Superior temporal gyrus (tissue), 1 donor: ENCODE measurements at regions not wholly inside any gene's neighbourhood (a gene's known extent, or its start where the extent isn't known, plus 50 kb on each side); places are given as distances from the start of the nearest gene placed in this dataset.
"Not testable (repeated sequence)": the region's sequence is repeated elsewhere in the genome, so short reads cannot be mapped to it uniquely, and the experiment has no call there.

ENCODE experiments used
- DNase-seq: peaks from one replicate; pipeline ENCODE4 v3.0.0-alpha.2; 2016; ENCODE audit errors: extremely low spot score

GRCh38 chr2:240240017-240240734 is 99.7 kb upstream of the OTOS start:
- no peak for DNase-seq

- DNase-seq, result no peak
These were observed 100.3 kb upstream of the OTOS start for GRCh38 chr2:240240781-240241180.

- no peak for DNase-seq
These were observed 101.1 kb upstream of the OTOS start for GRCh38 chr2:240241572-240241971.

- not testable (repeated sequence) for DNase-seq
These were observed 102.6 kb upstream of the OTOS start for GRCh38 chr2:240243049-240243448.

- no peak for DNase-seq
These were observed 104.1 kb upstream of the OTOS start for GRCh38 chr2:240244543-240244942.

- DNase-seq, result no peak
These were observed 104.7 kb upstream of the OTOS start for GRCh38 chr2:240245184-240245583.

- no peak for DNase-seq
These were observed 105.2 kb upstream of the OTOS start for GRCh38 chr2:240245706-240246105.

- DNase-seq, result no peak
These were observed 105.8 kb upstream of the OTOS start for GRCh38 chr2:240246173-240246820.

- DNase-seq, result no peak
These were observed 106.9 kb upstream of the OTOS start for GRCh38 chr2:240247241-240247867.

- DNase-seq, result no peak
These were observed 107.6 kb upstream of the OTOS start for GRCh38 chr2:240247868-240248720.

GRCh38 chr2:240248721-240249422 is 108.4 kb upstream of the OTOS start:
- no peak for DNase-seq

GRCh38 chr2:240249423-240250149 is 109.1 kb upstream of the OTOS start:
- peak; percentile 67 for DNase-seq

- no peak for DNase-seq
These were observed 109.9 kb upstream of the OTOS start for GRCh38 chr2:240250150-240250984.

GRCh38 chr2:240250985-240251847 is 110.8 kb upstream of the OTOS start:
- DNase-seq, result peak; percentile 95

- DNase-seq, result no peak
These were observed 111.4 kb upstream of the OTOS start for GRCh38 chr2:240251848-240252190.

- DNase-seq, result no peak
These were observed 111.9 kb upstream of the OTOS start for GRCh38 chr2:240252191-240252871.

- no peak for DNase-seq
These were observed 112.5 kb upstream of the OTOS start for GRCh38 chr2:240252872-240253511.

GRCh38 chr2:240253583-240254145 is 113.2 kb upstream of the OTOS start:
- DNase-seq, result no peak
